RWPE2 (cell line): ENCODE measurements at regions not wholly inside any gene's neighbourhood (a gene's known extent, or its start where the extent isn't known, plus 50 kb on each side); places are given as distances from the start of the nearest gene placed in this dataset.
A peak's percentile ranks its signal among the peaks of the same experiment; 100 is the strongest.

Experiments
- ATAC-seq: fragments of 200-7000 bp; cut with Tn5 transposase; 3 replicates; pipeline ENCODE4 v1.9.1; 2021; ENCODE audit warnings: low read depth
- DNase-seq: peaks from one replicate; pipeline ENCODE4 v3.0.0-alpha.2; 2020; ENCODE audit warnings: low spot score
- H3K27ac ChIP-seq: fragments of 450-650 bp; 2 replicates; pipeline ENCODE4 v1.5.1; 2017; ENCODE audit warnings: mild to moderate bottlenecking; ENCODE audit not compliant: poor library complexity, severe bottlenecking
- H3K27me3 ChIP-seq: fragments of 250-450 bp; sonication (Bioruptor Pico); 2 replicates; pipeline ENCODE4 v1.5.1; 2021; ENCODE audit warnings: mild to moderate bottlenecking, moderate library complexity; ENCODE audit not compliant: insufficient read depth, poor library complexity, severe bottlenecking
- H3K36me3 ChIP-seq: fragments of 250-450 bp; sonication (Bioruptor Pico); 2 replicates; pipeline ENCODE4 v1.5.1; 2020; ENCODE audit warnings: low read depth, mild to moderate bottlenecking, moderate library complexity
- H3K4me1 ChIP-seq: fragments of 250-450 bp; sonication (Bioruptor Pico); 2 replicates; pipeline ENCODE4 v1.5.1; 2021; ENCODE audit warnings: mild to moderate bottlenecking, moderate library complexity; ENCODE audit not compliant: insufficient read depth, poor library complexity, severe bottlenecking
- H3K4me3 ChIP-seq: fragments of 250-450 bp; sonication (Bioruptor Pico); 2 replicates; pipeline ENCODE4 v1.5.1; 2021; ENCODE audit warnings: mild to moderate bottlenecking, moderate library complexity; ENCODE audit not compliant: severe bottlenecking
- H3K9me3 ChIP-seq: fragments of 250-450 bp; sonication (Bioruptor Pico); 2 replicates; pipeline ENCODE4 v1.5.1; 2021; ENCODE audit warnings: mild to moderate bottlenecking, moderate library complexity; ENCODE audit not compliant: severe bottlenecking
- CTCF ChIP-seq: fragments of 450-650 bp; IDR thresholded peaks from one replicate; pipeline ENCODE4 v1.5.1; 2017; ENCODE audit warnings: mild to moderate bottlenecking, moderate library complexity; ENCODE audit not compliant: poor library complexity, severe bottlenecking

- TF ChIP-seq CTCF, result no peak
Measured at GRCh38 chr7:26560526-26561256, 269.0 kb downstream of the SNX10 start.

GRCh38 chr7:26562841-26563240, 271.2 kb downstream of the SNX10 start:
- TF ChIP-seq CTCF, result no peak
- no peaks in the 10 kb centered on the region for H3K27me3 ChIP-seq
- no peaks in the 10 kb centered on the region for H3K9me3 ChIP-seq
- ATAC-seq (no peak), DNase-seq (no peak)
- H3K4me1 ChIP-seq, result peaks cover 5% of the 10 kb centered on the region
- no peaks in the 10 kb centered on the region for H3K36me3 ChIP-seq
- no peak overlapping the region for H3K27ac ChIP-seq
- H3K4me3 ChIP-seq, result no peak overlapping the region

More at GRCh38 chr7:26560526-26561256, 269.0 kb downstream of the SNX10 start:
- no peak overlapping the region for H3K27ac ChIP-seq
- no peaks in the 10 kb centered on the region for H3K9me3 ChIP-seq
- ATAC-seq, result peak; percentile 25; the same call in 1 of the 3 replicates
- no peaks in the 10 kb centered on the region for H3K36me3 ChIP-seq
- H3K4me1 ChIP-seq, result peaks cover 5% of the 10 kb centered on the region
- DNase-seq, result no peak
- no peak overlapping the region for H3K4me3 ChIP-seq
- H3K27me3 ChIP-seq, result no peaks in the 10 kb centered on the region

GRCh38 chr7:26563406-26563805, 271.7 kb downstream of the SNX10 start:
- H3K4me3 ChIP-seq, result no peak overlapping the region
- DNase-seq (no peak), ATAC-seq (no peak)
- no peaks in the 10 kb centered on the region for H3K36me3 ChIP-seq
- no peaks in the 10 kb centered on the region for H3K9me3 ChIP-seq
- peaks cover 5% of the 10 kb centered on the region for H3K4me1 ChIP-seq
- no peak for TF ChIP-seq CTCF
- H3K27me3 ChIP-seq, result no peaks in the 10 kb centered on the region
- H3K27ac ChIP-seq, result no peak overlapping the region

GRCh38 chr7:26567266-26567665, 275.6 kb downstream of the SNX10 start:
- H3K27me3 ChIP-seq, result no peaks in the 10 kb centered on the region
- no peak overlapping the region for H3K27ac ChIP-seq
- no peaks in the 10 kb centered on the region for H3K9me3 ChIP-seq
- ATAC-seq, result no peak
- no peaks in the 10 kb centered on the region for H3K4me1 ChIP-seq
- no peak for TF ChIP-seq CTCF
- no peaks in the 10 kb centered on the region for H3K36me3 ChIP-seq
- no peak for DNase-seq
- H3K4me3 ChIP-seq, result no peak overlapping the region

GRCh38 chr7:26574476-26574875, 282.8 kb downstream of the SNX10 start:
- no peak for TF ChIP-seq CTCF
- DNase-seq (no peak), ATAC-seq (peak; percentile 89)

More at GRCh38 chr7:26574476-26574875, 282.8 kb downstream of the SNX10 start:
- no peaks in the 10 kb centered on the region for H3K27me3 ChIP-seq
- no peaks in the 10 kb centered on the region for H3K36me3 ChIP-seq
- no peak overlapping the region for H3K27ac ChIP-seq
- H3K4me1 ChIP-seq, result no peaks in the 10 kb centered on the region
- no peak overlapping the region for H3K4me3 ChIP-seq
- no peaks in the 10 kb centered on the region for H3K9me3 ChIP-seq
